GM13976 (cell line): ENCODE measurements at regions not wholly inside any gene's neighbourhood (a gene's known extent, or its start where the extent isn't known, plus 50 kb on each side); places are given as distances from the start of the nearest gene placed in this dataset.

Experiments
- DNase-seq: peaks from one replicate; pipeline ENCODE4 v3.0.0; 2012; ENCODE audit warnings: low spot score
- CTCF ChIP-seq: IDR thresholded peaks from 2 replicates; pipeline ENCODE4 v1.5.1; 2012; ENCODE audit warnings: borderline replicate concordance, mild to moderate bottlenecking; ENCODE audit not compliant: insufficient read depth; ENCODE audit errors: extremely low read depth, missing control alignments, control extremely low read depth
- in situ Hi-C: fragments of 300-500 bp; cut with MboI; formaldehyde crosslinking; loops from one replicate; pipeline ENCODE4 v1.12.0; 2022; ENCODE audit warnings: low sequenced_read_pairs, mixed read lengths, inconsistent platforms; ENCODE audit not compliant: unreplicated experiment

GRCh38 chr7:18366394-18366793 lies 129.2 kb upstream of the HDAC9 start:
- no peak for DNase-seq
- in situ Hi-C loops: loop anchor here (25.0 kb wide), 1 partner anchor 1296 kb away; no protein-coding TSS in a partner anchor

GRCh38 chr7:18369011-18369410 lies 126.5 kb upstream of the HDAC9 start:
- no peak for DNase-seq
- in situ Hi-C loops: loop anchor here (25.0 kb wide), 1 partner anchor 1293 kb away; no protein-coding TSS in a partner anchor

More at GRCh38 chr7:18366394-18366793, 129.2 kb upstream of the HDAC9 start:
- no peak for TF ChIP-seq CTCF

GRCh38 chr7:18370633-18371032 lies 124.9 kb upstream of the HDAC9 start:
- TF ChIP-seq CTCF: no peak
- in situ Hi-C loops: loop anchor here (25.0 kb wide), 1 partner anchor 1292 kb away; no protein-coding TSS in a partner anchor
- DNase-seq: no peak

More at GRCh38 chr7:18369011-18369410, 126.5 kb upstream of the HDAC9 start:
- no peak for TF ChIP-seq CTCF

GRCh38 chr7:18378989-18379605 lies 116.5 kb upstream of the HDAC9 start:
- TF ChIP-seq CTCF: no peak
- in situ Hi-C loops: no loop called here
- no peak for DNase-seq

GRCh38 chr7:18384491-18385143 lies 110.9 kb upstream of the HDAC9 start:
- TF ChIP-seq CTCF: no peak
- in situ Hi-C loops: no loop called here
- DNase-seq: no peak

GRCh38 chr7:18386607-18387006 lies 108.9 kb upstream of the HDAC9 start:
- no peak for TF ChIP-seq CTCF
- no peak for DNase-seq
- in situ Hi-C loops: no loop called here
